ENCODE measurements at regions not wholly inside any gene's neighbourhood (a gene's known extent, or its start where the extent isn't known, plus 50 kb on each side); places are given as distances from the start of the nearest gene placed in this dataset.

GRCh38 chr16:62652441-62653120, 616.3 kb upstream of the CDH8 start:
- Histone ChIP-seq H2AFZ (ENCODE audit: low read length) (no peak overlapping the region), H2BK20ac (ENCODE audit: low read depth, low read length, poor library complexity, severe bottlenecking) (no peak overlapping the region), H4K5ac (ENCODE audit: insufficient read length, low read depth, low read length) (no peak overlapping the region), H2AK5ac (ENCODE audit: insufficient read length, low read length) (no peak overlapping the region), H2BK15ac (ENCODE audit: low read depth, low read length) (no peak overlapping the region), H2BK120ac (ENCODE audit: low read depth, low read length, poor library complexity, severe bottlenecking) (no peak overlapping the region), H3K4me1 (ENCODE audit: insufficient read depth, low read length) (no peaks in the 10 kb centered on the region), H3K4me2 (ENCODE audit: insufficient read depth, insufficient read length, low read length) (no peak overlapping the region), H3K14ac (ENCODE audit: insufficient read depth, low read length) (no peak overlapping the region), H2BK12ac (ENCODE audit: insufficient read length, low read depth, low read length) (no peak overlapping the region), H3K79me2 (ENCODE audit: insufficient read depth, low read length) (no peaks in the 10 kb centered on the region), H3K27me3 (ENCODE audit: insufficient read depth, low read length) (no peaks in the 10 kb centered on the region), H3K4ac (ENCODE audit: low read depth, low read length) (no peak overlapping the region), H3K27ac (ENCODE audit: insufficient read length, low read depth, low read length) (no peak overlapping the region), H3K56ac (ENCODE audit: insufficient read length, low read depth, low read length) (no peak overlapping the region), H4K8ac (replicated peaks; ENCODE audit: insufficient read length, low read depth, low read length) (no peak overlapping the region), H4K20me1 (ENCODE audit: control insufficient read depth, insufficient read depth, insufficient read length) (no peaks in the 10 kb centered on the region), H3K79me1 (ENCODE audit: insufficient read depth, low read depth, low read length, poor library complexity, severe bottlenecking) (no peaks in the 10 kb centered on the region), H3T11ph (ENCODE audit: low read length) (no peak overlapping the region), H4K91ac (ENCODE audit: insufficient read length, low read depth, low read length) (no peak overlapping the region), H3K23me2 (ENCODE audit: insufficient read length, low read depth, low read length, poor library complexity, severe bottlenecking) (no peaks in the 10 kb centered on the region), H3K9me3 (ENCODE audit: control insufficient read depth, low read depth, low read length) (no peaks in the 10 kb centered on the region), H3K18ac (ENCODE audit: insufficient read length, low read depth, low read length) (no peak overlapping the region), H3K23ac (ENCODE audit: insufficient read length, low read depth, low read length) (no peak overlapping the region), H3K9ac (ENCODE audit: extremely low read depth, insufficient read length, low read length) (no peak overlapping the region), H2BK5ac (ENCODE audit: insufficient read length, low read length) (no peak overlapping the region)
- DNase-seq: no peak
- no peaks in the 10 kb centered on the region; a peak in 1 of 7 replicates for H3K36me3 Mint-ChIP-seq (ENCODE audit: insufficient read depth in 1 of 3, low read depth in 3 of 3)
- no peak for TF ChIP-seq CTCF (conservative IDR thresholded peaks at IDR 0.05)
- H3K27ac Mint-ChIP-seq: no peak overlapping the region
- no peaks in the 10 kb centered on the region for H3K27me3 Mint-ChIP-seq (ENCODE audit: low read depth)
- no peak overlapping the region for H3K4me3 Mint-ChIP-seq
- no peaks in the 10 kb centered on the region; a peak in 1 of 5 replicates for H3K9me3 Mint-ChIP-seq
- peaks cover 3 to 5% of the 10 kb centered on the region in 2 experiments; a peak in 2 of 4 replicates for H3K4me1 Mint-ChIP-seq
- WGBS (ENCODE audit: extremely low coverage, insufficient read length, low lambda C conversion rate): no CpG with 5 or more reads among the region's 3 CpGs

All from H9 (cell line).